Upper lobe of left lung (tissue), 6 donors: ENCODE measurements at regions not wholly inside any gene's neighbourhood (a gene's known extent, or its start where the extent isn't known, plus 50 kb on each side); places are given as distances from the start of the nearest gene placed in this dataset.
A peak's percentile ranks its signal among the peaks of the same experiment; 100 is the strongest.

Experiments
- ATAC-seq, 2 donors: fragments of 200-7000 bp; cut with Tn5 transposase; one replicate each; pipeline ENCODE4 v1.9.1; 2022; ENCODE audit warnings: mild to moderate bottlenecking in 2 of 2, moderate library complexity in 2 of 2; ENCODE audit not compliant: low FRiP score in 2 of 2
- DNase-seq, 2 donors: peaks; one replicate each; pipeline ENCODE4 v3.0.0-alpha.2; 2019 to 2020
- H3K27ac ChIP-seq, 4 donors: fragments of 200-600 bp; sonication (generic); one replicate each; pipeline ENCODE4 v1.5.1; 2016 to 2019
- H3K27me3 ChIP-seq, 4 donors: fragments of 200-600 bp; sonication (generic); one replicate each; pipeline ENCODE4 v1.5.1; 2017 to 2019
- H3K36me3 ChIP-seq, 4 donors: fragments of 200-600 bp; sonication (generic); one replicate each; pipeline ENCODE4 v1.5.1; 2016 to 2019
- H3K4me1 ChIP-seq, 4 donors: fragments of 200-600 bp; sonication (generic); one replicate each; pipeline ENCODE4 v1.5.1; 2018 to 2019
- H3K4me3 ChIP-seq, 4 donors: fragments of 200-600 bp; sonication (generic); one replicate each; pipeline ENCODE4 v1.5.1; 2017 to 2019; ENCODE audit warnings: mild to moderate bottlenecking in 2 of 4, moderate library complexity in 1 of 4
- H3K9me3 ChIP-seq, 4 donors: fragments of 200-600 bp; sonication (generic); one replicate each; pipeline ENCODE4 v1.5.1; 2018 to 2019
- CTCF ChIP-seq, 6 experiments: fragments of 450-650 bp in 4 of 6; fragments of 200-600 bp in 2 of 6; sonication (generic) in 2 of 6; IDR thresholded peaks; one replicate each; pipeline ENCODE4 v1.5.1; 2016 to 2019; ENCODE audit warnings: antibody characterized with exemption in 6 of 6
- EP300 ChIP-seq, 4 donors: sonication (generic); formaldehyde crosslinking; IDR thresholded peaks; one replicate each; pipeline ENCODE4 v1.5.1; 2017; ENCODE audit warnings: antibody characterized with exemption in 4 of 4, control low read depth in 2 of 4
- POLR2A ChIP-seq, 4 donors: fragments of 450-650 bp; IDR thresholded peaks; one replicate each; pipeline ENCODE4 v1.5.1; 2016 to 2017; ENCODE audit warnings: antibody characterized with exemption in 4 of 4, mild to moderate bottlenecking in 2 of 4
- POLR2AphosphoS5 ChIP-seq, 2 donors: sonication (generic); formaldehyde crosslinking; IDR thresholded peaks; one replicate each; pipeline ENCODE4 v1.5.1; 2017; ENCODE audit warnings: antibody characterized with exemption in 2 of 2
- WGBS, 2 donors: methylation state at CpG; one replicate each; pipeline ENCODE4 v1.1.5; 2017 to 2018; 5-methylcytosine and 5-hydroxymethylcytosine counted together
- donor health status: DM: no; HTN: no; CAD: no; lungs with moderate emphysema.
- donor health status: DM: no; HTN: yes; CAD: no; lungs with severe emphysema.

- 88 to 97% methylated on average over 4 of the region's 4 CpGs for WGBS, 2 donors
- TF ChIP-seq EP300 (IDR thresholded peaks at IDR 0.05) (no peak), POLR2A (IDR thresholded peaks at IDR 0.05) (no peak), POLR2AphosphoS5 (IDR thresholded peaks at IDR 0.05) (no peak), CTCF (IDR thresholded peaks at IDR 0.05) (no peak)
- Histone ChIP-seq H3K9me3 (no peaks in the 10 kb centered on the region), H3K4me3 (no peak overlapping the region), H3K27ac (no peak overlapping the region), H3K36me3 (no peaks in the 10 kb centered on the region), H3K4me1 (no peaks in the 10 kb centered on the region), H3K27me3 (no peaks in the 10 kb centered on the region)
- DNase-seq (no peak), ATAC-seq (no peak)
Measured at GRCh38 chr1:117793413-117793812, 136.0 kb downstream of the GDAP2 start.

- Histone ChIP-seq H3K27ac (no peak overlapping the region), H3K27me3 (no peaks in the 10 kb centered on the region), H3K4me1 (no peaks in the 10 kb centered on the region), H3K9me3 (no peaks in the 10 kb centered on the region), H3K4me3 (no peak overlapping the region), H3K36me3 (no peaks in the 10 kb centered on the region)
- no peak for TF ChIP-seq POLR2A (IDR thresholded peaks at IDR 0.05)
- no peak for TF ChIP-seq POLR2AphosphoS5 (IDR thresholded peaks at IDR 0.05)
- TF ChIP-seq EP300 (IDR thresholded peaks at IDR 0.05) = no peak
- TF ChIP-seq CTCF (IDR thresholded peaks at IDR 0.05) = no peak
- ATAC-seq = peak in 1 of 2 donors; percentile 69
- DNase-seq = no peak
- 81 to 86% methylated on average over 1 of the region's 1 CpG for WGBS, 2 donors
Measured at GRCh38 chr1:117794073-117794472, 135.3 kb downstream of the GDAP2 start.

- Histone ChIP-seq H3K27me3 (no peaks in the 10 kb centered on the region), H3K4me1 (no peaks in the 10 kb centered on the region), H3K4me3 (no peak overlapping the region), H3K9me3 (no peaks in the 10 kb centered on the region), H3K27ac (no peak overlapping the region), H3K36me3 (no peaks in the 10 kb centered on the region)
- ATAC-seq (peak in 1 of 2 donors; percentile 59), DNase-seq (no peak)
- TF ChIP-seq CTCF (IDR thresholded peaks at IDR 0.05) (no peak), POLR2A (IDR thresholded peaks at IDR 0.05) (no peak), EP300 (IDR thresholded peaks at IDR 0.05) (no peak)
- WGBS, 2 donors = 67 to 78% methylated on average over 3 of the region's 3 CpGs
Measured at GRCh38 chr1:117795190-117795589, 134.2 kb downstream of the GDAP2 start.

GRCh38 chr1:117795792-117796191, 133.6 kb downstream of the GDAP2 start:
- Histone ChIP-seq H3K27ac (no peak overlapping the region), H3K4me3 (no peak overlapping the region), H3K27me3 (no peaks in the 10 kb centered on the region), H3K36me3 (no peaks in the 10 kb centered on the region), H3K4me1 (no peaks in the 10 kb centered on the region), H3K9me3 (no peaks in the 10 kb centered on the region)
- TF ChIP-seq POLR2AphosphoS5 (IDR thresholded peaks at IDR 0.05) (no peak), POLR2A (IDR thresholded peaks at IDR 0.05) (no peak), CTCF (IDR thresholded peaks at IDR 0.05) (no peak), EP300 (IDR thresholded peaks at IDR 0.05) (no peak)
- ATAC-seq = no peak
- WGBS, 2 donors = 70 to 74% methylated on average over 5 of the region's 5 CpGs
- no peak for DNase-seq

- 79 to 88% methylated on average over 6 of the region's 6 CpGs for WGBS, 2 donors
- H3K4me3 ChIP-seq = no peak overlapping the region
Measured at GRCh38 chr1:117796226-117796625, 133.2 kb downstream of the GDAP2 start.

More at GRCh38 chr1:117796226-117796625, 133.2 kb downstream of the GDAP2 start:
- Histone ChIP-seq H3K36me3 (no peaks in the 10 kb centered on the region), H3K9me3 (no peaks in the 10 kb centered on the region), H3K4me1 (no peaks in the 10 kb centered on the region), H3K27me3 (no peaks in the 10 kb centered on the region), H3K27ac (no peak overlapping the region)
- DNase-seq = peak in 1 of 2 donors; percentile 22
- no peak for ATAC-seq
- no peak for TF ChIP-seq POLR2AphosphoS5 (IDR thresholded peaks at IDR 0.05)
- no peak for TF ChIP-seq POLR2A (IDR thresholded peaks at IDR 0.05)
- no peak for TF ChIP-seq CTCF (IDR thresholded peaks at IDR 0.05)
- no peak for TF ChIP-seq EP300 (IDR thresholded peaks at IDR 0.05)
